H1 (cell line): ENCODE measurements at regions not wholly inside any gene's neighbourhood (a gene's known extent, or its start where the extent isn't known, plus 50 kb on each side); places are given as distances from the start of the nearest gene placed in this dataset.

Experiments
- CTCF ChIA-PET: fragments of 300-600 bp; sonication (Branson Sonifier 250); formaldehyde crosslinking; loops from one replicate; lab custom pipeline; 2021; ENCODE audit not compliant: partially characterized antibody; lab: Charles Lee
- POLR2A ChIA-PET: fragments of 300-600 bp; sonication (Branson Sonifier 250); formaldehyde crosslinking; loops from one replicate; lab custom pipeline; 2021; ENCODE audit warnings: inconsistent platforms; ENCODE audit not compliant: partially characterized antibody; lab: Charles Lee
- DNase-seq, 2 experiments: peaks; one replicate each; pipeline versions ENCODE4 v3.0.0 to v3.0.0-alpha.2; 2010 to 2022; ENCODE audit warnings: low spot score in 2 of 2, low read depth in 1 of 2, mixed read lengths in 1 of 2
- FAIRE-seq: peaks from 2 replicates; lab custom pipeline; 2011; peaks lifted over from hg19 to GRCh38; lab: Jason Lieb, UNC
- H2AFZ ChIP-seq: 2 replicates; pipeline ENCODE4 v1.8.1; 2012; ENCODE audit warnings: low read length, inconsistent platforms
- H2AK5ac ChIP-seq: 2 replicates; pipeline ENCODE4 v1.6.1; 2013; ENCODE audit warnings: low read depth, low read length
- H2BK120ac ChIP-seq: replicated peaks from 2 replicates; pipeline ENCODE3; 2013; ENCODE audit warnings: low read depth, low read length, inconsistent platforms
- H2BK12ac ChIP-seq: 2 replicates; pipeline ENCODE4 v1.6.1; 2013; ENCODE audit warnings: low read depth, low read length
- H2BK15ac ChIP-seq: 2 replicates; pipeline ENCODE4 v1.6.1; 2013; ENCODE audit warnings: low read length
- H2BK20ac ChIP-seq: 2 replicates; pipeline ENCODE4 v1.6.1; 2013; ENCODE audit warnings: low read length
- H2BK5ac ChIP-seq: 2 replicates; pipeline ENCODE4 v1.6.1; 2013; ENCODE audit warnings: low read depth, low read length
- H3K14ac ChIP-seq: 2 replicates; pipeline ENCODE4 v1.6.1; 2013; ENCODE audit warnings: inconsistent platforms; ENCODE audit not compliant: insufficient read length
- H3K18ac ChIP-seq: 2 replicates; pipeline ENCODE4 v1.6.1; 2013; ENCODE audit warnings: low read length; ENCODE audit errors: extremely low read depth
- H3K23ac ChIP-seq: 2 replicates; pipeline ENCODE4 v1.6.1; 2013; ENCODE audit warnings: inconsistent platforms; ENCODE audit not compliant: insufficient read length
- H3K23me2 ChIP-seq: 2 replicates; pipeline ENCODE4 v1.6.1; 2013; ENCODE audit warnings: low read depth, low read length
- H3K27ac ChIP-seq: 2 replicates; pipeline ENCODE4 v1.6.1; 2011; ENCODE audit warnings: low read depth, low read length, inconsistent platforms
- H3K27me3 ChIP-seq, 4 experiments: replicated peaks in 1 of 4; 1 replicate in 1 of 4; 2 replicates in 3 of 4; pipeline versions ENCODE4 v1.6.1 to v1.8.1; 2011 to 2013; ENCODE audit warnings: low read length in 3 of 4, mild to moderate bottlenecking in 3 of 4, inconsistent platforms in 2 of 4, mixed read lengths in 2 of 4, moderate library complexity in 1 of 4; ENCODE audit not compliant: control insufficient read depth in 3 of 4, insufficient read depth in 3 of 4; ENCODE audit errors: extremely low read depth in 1 of 4
- H3K36me3 ChIP-seq, 4 experiments: 2 replicates each; pipeline versions ENCODE4 v1.6.1 to v1.8.1; 2011 to 2013; ENCODE audit warnings: mild to moderate bottlenecking in 4 of 4, low read length in 3 of 4, moderate library complexity in 2 of 4, control low read depth in 1 of 4, inconsistent platforms in 1 of 4; ENCODE audit not compliant: insufficient read depth in 4 of 4, control insufficient read depth in 2 of 4
- H3K4ac ChIP-seq: replicated peaks from 2 replicates; pipeline ENCODE3; 2013; ENCODE audit warnings: low read length, low read depth, mixed read lengths, inconsistent platforms; ENCODE audit not compliant: insufficient read length
- H3K4me1 ChIP-seq, 4 experiments: replicated peaks in 1 of 4; 1 replicate in 1 of 4; 2 replicates in 3 of 4; pipeline versions ENCODE4 v1.6.1 to v1.8.1; 2011 to 2013; ENCODE audit warnings: low read length in 3 of 4, inconsistent platforms in 2 of 4, mixed read lengths in 1 of 4; ENCODE audit not compliant: insufficient read depth in 4 of 4, control insufficient read depth in 3 of 4
- H3K4me2 ChIP-seq, 2 experiments: 2 replicates each; pipeline versions ENCODE4 v1.6.1 to v1.8.1; 2011 to 2013; ENCODE audit warnings: low read depth in 2 of 2, low read length in 2 of 2, control low read depth in 1 of 2, inconsistent platforms in 1 of 2, mild to moderate bottlenecking in 1 of 2; ENCODE audit not compliant: insufficient read depth in 1 of 2
- H3K4me3 ChIP-seq, 4 experiments: fragments of 200-600, 300-600 bp in 1 of 4; sonication (generic), shearing (Covaris generic), sonication (Bioruptor Twin) in 1 of 4; 2 replicates each; pipeline versions ENCODE4 v1.5.1 to v1.8.1; 2011 to 2016; ENCODE audit warnings: low read length in 4 of 4, low read depth in 3 of 4, control low read depth in 2 of 4, inconsistent platforms in 2 of 4, mild to moderate bottlenecking in 2 of 4, mixed read lengths in 1 of 4, moderate library complexity in 1 of 4; ENCODE audit not compliant: insufficient read depth in 2 of 4; ENCODE audit errors: extremely low read depth in 1 of 4
- H3K56ac ChIP-seq: replicated peaks from 2 replicates; pipeline ENCODE3; 2013; ENCODE audit warnings: low read depth, mild to moderate bottlenecking, mixed read lengths, low read length, inconsistent platforms; ENCODE audit not compliant: insufficient read length
- H3K79me1 ChIP-seq: 2 replicates; pipeline ENCODE4 v1.6.1; 2013; ENCODE audit warnings: low read depth, low read length, control low read depth
- H3K79me2 ChIP-seq, 2 experiments: 2 replicates each; pipeline versions ENCODE4 v1.6.1 to v1.8.1; 2012 to 2013; ENCODE audit warnings: low read length in 2 of 2, mild to moderate bottlenecking in 2 of 2, inconsistent platforms in 1 of 2; ENCODE audit not compliant: insufficient read depth in 2 of 2, control insufficient read depth in 1 of 2
- H3K9ac ChIP-seq, 4 experiments: replicated peaks in 1 of 4; 1 replicate in 1 of 4; 2 replicates in 3 of 4; pipeline versions ENCODE4 v1.6.1 to v1.8.1; 2011 to 2013; ENCODE audit warnings: low read depth in 3 of 4, low read length in 3 of 4, control low read depth in 2 of 4, mild to moderate bottlenecking in 2 of 4, moderate library complexity in 2 of 4, inconsistent platforms in 1 of 4; ENCODE audit errors: extremely low read depth in 1 of 4
- H3K9me3 ChIP-seq, 2 experiments: 2 replicates each; pipeline versions ENCODE4 v1.6.1 to v1.8.1; 2012 to 2013; ENCODE audit warnings: mild to moderate bottlenecking in 2 of 2, moderate library complexity in 2 of 2, control low read depth in 1 of 2, inconsistent platforms in 1 of 2, low read depth in 1 of 2, low read length in 1 of 2, mixed read lengths in 1 of 2; ENCODE audit not compliant: insufficient read depth in 2 of 2
- H4K20me1 ChIP-seq, 2 experiments: replicated peaks in 1 of 2; 2 replicates each; pipeline versions ENCODE3 to v1.8.1; 2011 to 2013; ENCODE audit warnings: inconsistent platforms in 2 of 2, low read length in 2 of 2, mild to moderate bottlenecking in 1 of 2; ENCODE audit not compliant: insufficient read depth in 2 of 2, control insufficient read depth in 1 of 2
- H4K5ac ChIP-seq: 2 replicates; pipeline ENCODE4 v1.6.1; 2013; ENCODE audit warnings: low read length, low read depth, mixed read lengths, inconsistent platforms; ENCODE audit not compliant: insufficient read length
- H4K8ac ChIP-seq: 2 replicates; pipeline ENCODE4 v1.8.0; 2013; ENCODE audit warnings: mild to moderate bottlenecking, moderate library complexity, low read length, inconsistent platforms; ENCODE audit not compliant: insufficient read depth; ENCODE audit errors: extremely low read depth
- H4K91ac ChIP-seq: replicated peaks from 2 replicates; pipeline ENCODE3; 2013; ENCODE audit warnings: low read length, mixed read lengths, inconsistent platforms; ENCODE audit not compliant: insufficient read length
- BACH1 ChIP-seq: IDR thresholded peaks from 2 replicates; pipeline ENCODE4 v1.6.1; 2012; ENCODE audit warnings: low read length, improper control_type of control experiment
- CBX5 ChIP-seq: fragments of 300-800, 300-1000 bp; sonication (generic); IDR thresholded peaks from 2 replicates; pipeline ENCODE4 v1.7.1; 2016; ENCODE audit warnings: antibody characterized with exemption, low read length, low read depth
- EZH2 ChIP-seq: fragments of 200-600 bp; sonication (generic); IDR thresholded peaks from 2 replicates; pipeline ENCODE4 v1.7.1; 2012; ENCODE audit warnings: low read depth, mild to moderate bottlenecking, moderate library complexity, low read length, inconsistent platforms; ENCODE audit not compliant: severe bottlenecking
- FOSL1 ChIP-seq: IDR thresholded peaks from 2 replicates; pipeline ENCODE4 v1.6.1; 2011; ENCODE audit warnings: mild to moderate bottlenecking, low read depth, low read length, moderate library complexity; ENCODE audit not compliant: insufficient read depth
- HDAC2 ChIP-seq, 2 experiments: fragments of 300-600 bp in 1 of 2; sonication (generic) in 1 of 2; IDR thresholded peaks; 2 replicates each; pipeline ENCODE4 v1.6.1; 2011 to 2012; ENCODE audit warnings: low read depth in 2 of 2, low read length in 2 of 2, mild to moderate bottlenecking in 2 of 2, moderate library complexity in 2 of 2, borderline replicate concordance in 1 of 2, inconsistent platforms in 1 of 2
- JUND ChIP-seq: IDR thresholded peaks from 2 replicates; pipeline ENCODE4 v1.6.1; 2011; ENCODE audit warnings: mild to moderate bottlenecking, improper control_type of control experiment, low read length
- KDM4A ChIP-seq: IDR thresholded peaks from one replicate; pipeline ENCODE4 v1.7.1; 2012; ENCODE audit warnings: low read depth, mild to moderate bottlenecking, moderate library complexity, low read length, inconsistent platforms; ENCODE audit not compliant: severe bottlenecking
- MAFK ChIP-seq: IDR thresholded peaks from 2 replicates; pipeline ENCODE4 v1.6.1; 2012; ENCODE audit warnings: low read depth, mild to moderate bottlenecking, improper control_type of control experiment, low read length
- POLR2A ChIP-seq, 2 experiments: IDR thresholded peaks; 1 replicate in 1 of 2; 2 replicates in 1 of 2; pipeline ENCODE4 v1.6.1; 2011; ENCODE audit warnings: low read depth in 2 of 2, low read length in 2 of 2, mild to moderate bottlenecking in 2 of 2; ENCODE audit errors: control extremely low read depth in 1 of 2
- POU5F1 ChIP-seq: IDR thresholded peaks from 2 replicates; pipeline ENCODE4 v1.6.1; 2011; ENCODE audit warnings: low read depth, mild to moderate bottlenecking, low read length, moderate library complexity
- RXRA ChIP-seq: IDR thresholded peaks from 2 replicates; pipeline ENCODE4 v1.6.1; 2011; ENCODE audit warnings: low read depth, mild to moderate bottlenecking, low read length, moderate library complexity; ENCODE audit not compliant: insufficient read depth
- SIRT6 ChIP-seq: IDR thresholded peaks from one replicate; pipeline ENCODE4 v1.7.1; 2012; ENCODE audit warnings: low read length, inconsistent platforms
- SP4 ChIP-seq: IDR thresholded peaks from 2 replicates; pipeline ENCODE4 v1.6.1; 2012; ENCODE audit warnings: low read length, inconsistent platforms
- WGBS, 2 experiments: shearing (Covaris generic) in 1 of 2; methylation state at CpG; one replicate each; pipeline versions ENCODE4 v1.1.6 to v1.1.7; 2013 to 2015; ENCODE audit warnings: low lambda C conversion rate in 2 of 2, mixed read lengths in 2 of 2, inconsistent platforms in 1 of 2, low coverage in 1 of 2, missing lambda C conversion rate in 1 of 2; ENCODE audit not compliant: insufficient replicate concordance in 2 of 2, insufficient coverage in 1 of 2, insufficient read length in 1 of 2; ENCODE audit errors: extremely low coverage in 1 of 2, missing lambda C conversion rate in 1 of 2; 5-methylcytosine and 5-hydroxymethylcytosine counted together
- TF ChIP-seq, protein P1 (sequence below): IDR thresholded peaks from 2 replicates; pipeline ENCODE4 v1.6.1; 2012; ENCODE audit warnings: inconsistent platforms

DNA sequence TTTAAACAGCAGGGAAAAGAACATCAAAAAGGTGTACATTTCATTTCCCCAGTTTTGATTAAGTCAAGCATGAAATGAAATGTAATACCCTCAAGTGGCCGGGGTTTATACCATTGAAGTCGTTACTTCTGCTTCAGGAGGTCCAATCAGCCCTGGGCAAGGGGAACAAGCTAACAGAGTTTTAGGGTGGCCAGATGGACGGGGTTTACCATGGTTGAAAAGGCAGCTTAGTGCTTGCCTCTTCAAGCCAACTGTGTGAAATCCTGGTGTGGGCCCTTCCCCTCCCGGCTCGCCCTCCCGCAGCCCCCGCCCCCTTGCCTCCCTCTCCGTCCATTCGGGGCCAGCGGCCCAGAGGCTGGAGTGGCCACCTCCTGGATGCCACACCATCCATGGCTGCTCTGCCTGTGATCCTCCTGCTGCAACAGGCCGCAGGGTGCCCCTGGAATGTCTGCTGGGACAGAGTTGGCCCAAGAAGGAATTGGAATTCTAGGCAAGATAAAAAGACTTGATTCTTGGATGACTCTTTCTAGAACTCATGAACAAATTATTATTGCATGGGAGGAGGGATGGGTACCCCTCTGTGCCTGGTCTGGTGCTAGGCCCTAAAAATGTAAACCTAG, 296.2 kb upstream of the IRX3 start:
- Histone ChIP-seq H4K20me1 (no peaks in the 10 kb centered on the region), H3K27me3 (peaks cover 0 to 10% (median 3%) of the 10 kb centered on the region in 4 experiments; a peak in 4 of 7 replicates)
- TF ChIP-seq JUND, result no peak
- TF ChIP-seq HDAC2 (IDR thresholded peaks at IDR 0.05; ENCODE audit: borderline replicate concordance in 1 of 2, low read depth in 2 of 2, low read length in 2 of 2), result no peak
- TF ChIP-seq MAFK, result no peak
- no peak for TF ChIP-seq SP4
- no peak for TF ChIP-seq RXRA
- no peak for TF ChIP-seq POLR2A (IDR thresholded peaks at IDR 0.05; ENCODE audit: control extremely low read depth in 1 of 2, low read depth in 2 of 2, low read length in 2 of 2)
- TF ChIP-seq BACH1, result no peak
- TF ChIP-seq, protein P1, sequence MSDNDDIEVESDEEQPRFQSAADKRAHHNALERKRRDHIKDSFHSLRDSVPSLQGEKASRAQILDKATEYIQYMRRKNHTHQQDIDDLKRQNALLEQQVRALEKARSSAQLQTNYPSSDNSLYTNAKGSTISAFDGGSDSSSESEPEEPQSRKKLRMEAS, result no peak
- no peak for TF ChIP-seq FOSL1
- no peak for TF ChIP-seq POU5F1
- TF ChIP-seq KDM4A, result no peak
- TF ChIP-seq CBX5, result no peak
- no peak for TF ChIP-seq SIRT6
- TF ChIP-seq EZH2, result no peak
- TF ChIP-seq, all 59 proteins: peak for 0
- no peak overlapping the region for H4K5ac ChIP-seq
- peaks cover 3 to 22% (median 12%) of the 10 kb centered on the region in 4 experiments for H3K4me1 ChIP-seq
- H2AFZ ChIP-seq, result no peak overlapping the region
- no peak overlapping the region for H2BK5ac ChIP-seq
- no peaks in the 10 kb centered on the region for H3K36me3 ChIP-seq
- H3K4me3 ChIP-seq, result no peak overlapping the region
- no peak overlapping the region for H2BK20ac ChIP-seq
- H3K9ac ChIP-seq, result no peak overlapping the region
- no peak overlapping the region for H3K23ac ChIP-seq
- H3K56ac ChIP-seq, result no peak overlapping the region
- H2AK5ac ChIP-seq, result no peak overlapping the region
- H3K9me3 ChIP-seq, result no peaks in the 10 kb centered on the region
- ChIA-PET CTCF (no interaction called here), POLR2A (no interaction called here)
- H2BK15ac ChIP-seq, result no peak overlapping the region
- no peaks in the 10 kb centered on the region for H3K79me1 ChIP-seq
- H3K27ac ChIP-seq, result no peak overlapping the region
- H3K23me2 ChIP-seq, result no peaks in the 10 kb centered on the region
- H3K4ac ChIP-seq, result no peak overlapping the region
- H3K18ac ChIP-seq, result no peak overlapping the region
- no peak overlapping the region for H2BK120ac ChIP-seq
- no peak overlapping the region for H2BK12ac ChIP-seq
- no peak overlapping the region for H3K14ac ChIP-seq
- WGBS, 2 experiments, result 83% methylated on average over 4 of the region's 11 CpGs; no CpG with 5 or more reads in 1 of the 2 experiments
- FAIRE-seq, result no peak
- no peak overlapping the region for H3K4me2 ChIP-seq
- no peak for DNase-seq
- no peak overlapping the region for H4K8ac ChIP-seq
- H4K91ac ChIP-seq, result no peak overlapping the region
- no peaks in the 10 kb centered on the region for H3K79me2 ChIP-seq
